Caco-2 (cell line): ENCODE measurements at regions not wholly inside any gene's neighbourhood (a gene's known extent, or its start where the extent isn't known, plus 50 kb on each side); places are given as distances from the start of the nearest gene placed in this dataset.

Source experiments
- BruUV-seq: library from RNA; stranded (reverse); fragments of 400-500 nt; replicated peaks from 2 replicates; lab custom pipeline; 2021; lab: Mats Ljungman, UMichigan
- CTCF ChIA-PET: fragments of 300-600 bp; sonication (Branson Sonifier 250); formaldehyde crosslinking; loops from one replicate; lab custom pipeline; 2022; ENCODE audit warnings: antibody characterized with exemption; lab: Charles Lee
- POLR2A ChIA-PET: fragments of 300-600 bp; sonication (Branson Sonifier 250); formaldehyde crosslinking; loops from one replicate; lab custom pipeline; 2022; ENCODE audit warnings: antibody characterized with exemption; lab: Charles Lee
- DNase-seq, 2 experiments: peaks; one replicate each; pipeline versions ENCODE4 v3.0.0 to v3.0.0-alpha.2; 2020 to 2022
- H3K27me3 ChIP-seq: replicated peaks from 2 replicates; pipeline ENCODE4 v1.6.0; 2011; ENCODE audit warnings: low read length; ENCODE audit not compliant: control insufficient read depth, insufficient read depth
- H3K36me3 ChIP-seq: 2 replicates; pipeline ENCODE4 v1.5.1; 2011; ENCODE audit warnings: low read length; ENCODE audit not compliant: control insufficient read depth, insufficient read depth
- H3K4me1 ChIP-seq: fragments of 250-450 bp; sonication (Bioruptor Pico); 2 replicates; pipeline ENCODE4 v1.5.1; 2020; ENCODE audit warnings: mild to moderate bottlenecking
- H3K4me3 ChIP-seq: 2 replicates; pipeline ENCODE4 v1.5.1; 2011; ENCODE audit warnings: low read depth, mild to moderate bottlenecking, control low read depth, low read length
- H3K9me3 ChIP-seq: fragments of 250-450 bp; sonication (Bioruptor Pico); 2 replicates; pipeline ENCODE4 v1.5.1; 2020; ENCODE audit warnings: mild to moderate bottlenecking, moderate library complexity
- H3K27ac Mint-ChIP-seq: one replicate; pipeline ENCODE4 v1.8.0; 2022; ENCODE audit warnings: mixed read lengths; ENCODE audit not compliant: unreplicated experiment
- H3K27me3 Mint-ChIP-seq: one replicate; pipeline ENCODE4 v1.8.0; 2022; ENCODE audit warnings: mixed read lengths; ENCODE audit not compliant: insufficient read depth, unreplicated experiment
- H3K36me3 Mint-ChIP-seq: one replicate; pipeline ENCODE4 v1.8.0; 2022; ENCODE audit warnings: mild to moderate bottlenecking, mixed read lengths; ENCODE audit not compliant: insufficient read depth, unreplicated experiment
- H3K4me1 Mint-ChIP-seq: one replicate; pipeline ENCODE4 v1.8.0; 2022; ENCODE audit warnings: low read depth, mixed read lengths; ENCODE audit not compliant: unreplicated experiment
- H3K4me3 Mint-ChIP-seq: one replicate; pipeline ENCODE4 v1.8.0; 2022; ENCODE audit warnings: mild to moderate bottlenecking, moderate library complexity, mixed read lengths; ENCODE audit not compliant: unreplicated experiment
- H3K9me3 Mint-ChIP-seq: one replicate; pipeline ENCODE4 v1.8.0; 2022; ENCODE audit warnings: mixed read lengths; ENCODE audit not compliant: unreplicated experiment
- CTCF ChIP-seq, 2 experiments: fragments of 200-600 bp in 1 of 2; IDR thresholded peaks; 1 replicate in 1 of 2; 2 replicates in 1 of 2; pipeline versions ENCODE4 v1.5.1 to v1.8.0; 2011 to 2022; ENCODE audit warnings: antibody characterized with exemption in 1 of 2, control low read depth in 1 of 2, inconsistent platforms in 1 of 2, low read depth in 1 of 2, low read length in 1 of 2, mild to moderate bottlenecking in 1 of 2, moderate library complexity in 1 of 2; ENCODE audit not compliant: insufficient read depth in 1 of 2, severe bottlenecking in 1 of 2, unreplicated experiment in 1 of 2
- intact Hi-C: fragments of 100-400 bp; cut with micrococcal nuclease; formaldehyde crosslinking; loops from one replicate; pipeline ENCODE4 v1.10.0; 2022; ENCODE audit not compliant: unreplicated experiment

GRCh38 chr3:176074096-176074495 is 1123.2 kb downstream of the TBL1XR1 start:
- BruUV-seq, result no TSS peak
- intact Hi-C loops, result no loop called here
- H3K9me3 ChIP-seq, result no peaks in the 10 kb centered on the region; the same call in 1 of the 2 replicates
- Mint-ChIP-seq H3K4me1 (no peaks in the 10 kb centered on the region), H3K4me3 (no peak overlapping the region), H3K36me3 (no peaks in the 10 kb centered on the region), H3K27ac (no peak overlapping the region), H3K27me3 (no peaks in the 10 kb centered on the region), H3K9me3 (peaks cover 27% of the 10 kb centered on the region)
- no peaks in the 10 kb centered on the region for H3K36me3 ChIP-seq
- no peak for TF ChIP-seq CTCF (IDR thresholded peaks at IDR 0.05; ENCODE audit: insufficient read depth in 1 of 2, low read depth in 1 of 2, low read length in 1 of 2, severe bottlenecking in 1 of 2, unreplicated experiment in 1 of 2)
- H3K27me3 ChIP-seq, result no peaks in the 10 kb centered on the region
- CTCF ChIA-PET, result no interaction called here
- no peaks in the 10 kb centered on the region for H3K4me1 ChIP-seq
- POLR2A ChIA-PET, result no interaction called here
- no peak for DNase-seq
- H3K4me3 ChIP-seq, result no peak overlapping the region

GRCh38 chr3:176071943-176072342 is 1125.3 kb downstream of the TBL1XR1 start:
- no TSS peak for BruUV-seq
- CTCF ChIA-PET, result no interaction called here

GRCh38 chr3:176068750-176069149 is 1128.5 kb downstream of the TBL1XR1 start:
- H3K4me3 ChIP-seq, result no peak overlapping the region
- intact Hi-C loops, result no loop called here
- no peaks in the 10 kb centered on the region for H3K27me3 Mint-ChIP-seq
- H3K4me3 Mint-ChIP-seq, result no peak overlapping the region
- peaks cover 11% of the 10 kb centered on the region for H3K9me3 Mint-ChIP-seq
- H3K9me3 ChIP-seq, result no peaks in the 10 kb centered on the region; the same call in 1 of the 2 replicates
- DNase-seq, result no peak
- BruUV-seq, result no TSS peak
- CTCF ChIA-PET, result no interaction called here
- no peaks in the 10 kb centered on the region for H3K36me3 ChIP-seq
- POLR2A ChIA-PET, result no interaction called here
- H3K36me3 Mint-ChIP-seq, result no peaks in the 10 kb centered on the region
- H3K4me1 Mint-ChIP-seq, result no peaks in the 10 kb centered on the region
- no peak for TF ChIP-seq CTCF (IDR thresholded peaks at IDR 0.05; ENCODE audit: insufficient read depth in 1 of 2, low read depth in 1 of 2, low read length in 1 of 2, severe bottlenecking in 1 of 2, unreplicated experiment in 1 of 2)
- H3K4me1 ChIP-seq, result no peaks in the 10 kb centered on the region
- no peaks in the 10 kb centered on the region for H3K27me3 ChIP-seq
- no peak overlapping the region for H3K27ac Mint-ChIP-seq

More at GRCh38 chr3:176071943-176072342, 1125.3 kb downstream of the TBL1XR1 start:
- peaks cover 17% of the 10 kb centered on the region for H3K9me3 Mint-ChIP-seq
- no peaks in the 10 kb centered on the region for H3K4me1 Mint-ChIP-seq
- intact Hi-C loops, result no loop called here
- TF ChIP-seq CTCF (IDR thresholded peaks at IDR 0.05; ENCODE audit: insufficient read depth in 1 of 2, low read depth in 1 of 2, low read length in 1 of 2, severe bottlenecking in 1 of 2, unreplicated experiment in 1 of 2), result no peak
- POLR2A ChIA-PET, result no interaction called here
- H3K4me3 Mint-ChIP-seq, result no peak overlapping the region
- DNase-seq, result no peak
- H3K27me3 Mint-ChIP-seq, result no peaks in the 10 kb centered on the region
- no peaks in the 10 kb centered on the region for H3K36me3 Mint-ChIP-seq
- H3K27me3 ChIP-seq, result no peaks in the 10 kb centered on the region
- H3K9me3 ChIP-seq, result no peaks in the 10 kb centered on the region; the same call in 1 of the 2 replicates
- H3K4me3 ChIP-seq, result no peak overlapping the region
- no peak overlapping the region for H3K27ac Mint-ChIP-seq
- no peaks in the 10 kb centered on the region for H3K4me1 ChIP-seq
- no peaks in the 10 kb centered on the region for H3K36me3 ChIP-seq
